DND-41 (cell line): ENCODE measurements at regions not wholly inside any gene's neighbourhood (a gene's known extent, or its start where the extent isn't known, plus 50 kb on each side); places are given as distances from the start of the nearest gene placed in this dataset.

ENCODE experiments used
- EZH2 ChIP-seq: IDR thresholded peaks from 3 replicates; pipeline ENCODE4 v1.6.1; 2012; ENCODE audit warnings: borderline replicate concordance, low read depth, mild to moderate bottlenecking, moderate library complexity, low read length, inconsistent platforms; ENCODE audit not compliant: severe bottlenecking
- TF ChIP-seq, protein P1 (sequence below): IDR thresholded peaks from 2 replicates; pipeline ENCODE4 v1.5.1; 2012; ENCODE audit warnings: borderline replicate concordance, low read length, moderate library complexity, mild to moderate bottlenecking; ENCODE audit not compliant: poor library complexity, severe bottlenecking; ENCODE audit errors: extremely low read depth

DNA sequence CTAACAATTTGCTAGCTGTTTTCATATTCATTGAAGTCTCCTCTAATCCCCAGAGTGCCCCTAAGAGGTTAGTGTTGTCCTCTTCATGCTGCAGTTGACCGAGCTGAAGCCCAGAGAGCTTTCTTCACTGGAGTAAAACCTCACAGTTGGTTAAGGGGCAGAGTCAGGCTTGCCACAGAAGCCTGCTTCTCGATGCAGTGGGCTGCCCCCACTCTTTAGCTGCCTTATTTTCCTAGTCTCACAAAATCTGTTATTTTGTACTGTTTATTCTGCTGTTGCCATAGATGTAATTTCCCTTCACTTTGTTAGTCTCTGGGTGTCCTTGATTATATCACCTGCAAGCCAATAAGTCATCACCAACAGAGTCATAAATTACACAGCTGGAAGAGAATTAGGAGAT, 56.3 kb upstream of the ZPBP start:
- TF ChIP-seq, protein P1, sequence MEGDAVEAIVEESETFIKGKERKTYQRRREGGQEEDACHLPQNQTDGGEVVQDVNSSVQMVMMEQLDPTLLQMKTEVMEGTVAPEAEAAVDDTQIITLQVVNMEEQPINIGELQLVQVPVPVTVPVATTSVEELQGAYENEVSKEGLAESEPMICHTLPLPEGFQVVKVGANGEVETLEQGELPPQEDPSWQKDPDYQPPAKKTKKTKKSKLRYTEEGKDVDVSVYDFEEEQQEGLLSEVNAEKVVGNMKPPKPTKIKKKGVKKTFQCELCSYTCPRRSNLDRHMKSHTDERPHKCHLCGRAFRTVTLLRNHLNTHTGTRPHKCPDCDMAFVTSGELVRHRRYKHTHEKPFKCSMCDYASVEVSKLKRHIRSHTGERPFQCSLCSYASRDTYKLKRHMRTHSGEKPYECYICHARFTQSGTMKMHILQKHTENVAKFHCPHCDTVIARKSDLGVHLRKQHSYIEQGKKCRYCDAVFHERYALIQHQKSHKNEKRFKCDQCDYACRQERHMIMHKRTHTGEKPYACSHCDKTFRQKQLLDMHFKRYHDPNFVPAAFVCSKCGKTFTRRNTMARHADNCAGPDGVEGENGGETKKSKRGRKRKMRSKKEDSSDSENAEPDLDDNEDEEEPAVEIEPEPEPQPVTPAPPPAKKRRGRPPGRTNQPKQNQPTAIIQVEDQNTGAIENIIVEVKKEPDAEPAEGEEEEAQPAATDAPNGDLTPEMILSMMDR, result no peak
- TF ChIP-seq EZH2, result no peak
